ENCODE measurements at regions not wholly inside any gene's neighbourhood (a gene's known extent, or its start where the extent isn't known, plus 50 kb on each side); places are given as distances from the start of the nearest gene placed in this dataset.

GRCh38 chr6:159463119-159463829, 229.8 kb downstream of the SOD2 start:
- TF ChIP-seq SIN3A (IDR thresholded peaks at IDR 0.05; ENCODE audit: borderline replicate concordance, insufficient read depth, low read length) (no peak), REST (IDR thresholded peaks at IDR 0.05; ENCODE audit: insufficient read depth in 1 of 2, low read depth in 2 of 2, low read length in 2 of 2) (no peak), FOXP2 (optimal IDR thresholded peaks at IDR 0.05; ENCODE audit: borderline replicate concordance, extremely low read depth, extremely low read length, insufficient read depth) (no peak), TAF1 (IDR thresholded peaks at IDR 0.05; ENCODE audit: borderline replicate concordance, insufficient read depth, low read length) (no peak), POLR2AphosphoS5 (IDR thresholded peaks at IDR 0.05; ENCODE audit: low read depth, low read length) (no peak)

GRCh38 chr6:159462431-159462830, 230.6 kb downstream of the SOD2 start:
- TF ChIP-seq TAF1 (IDR thresholded peaks at IDR 0.05; ENCODE audit: borderline replicate concordance, insufficient read depth, low read length) (no peak), FOXP2 (optimal IDR thresholded peaks at IDR 0.05; ENCODE audit: borderline replicate concordance, extremely low read depth, extremely low read length, insufficient read depth) (no peak), POLR2AphosphoS5 (IDR thresholded peaks at IDR 0.05; ENCODE audit: low read depth, low read length) (no peak), SIN3A (IDR thresholded peaks at IDR 0.05; ENCODE audit: borderline replicate concordance, insufficient read depth, low read length) (no peak), REST (IDR thresholded peaks at IDR 0.05; ENCODE audit: insufficient read depth in 1 of 2, low read depth in 2 of 2, low read length in 2 of 2) (no peak)

- no peak for TF ChIP-seq FOXP2 (optimal IDR thresholded peaks at IDR 0.05; ENCODE audit: borderline replicate concordance, extremely low read depth, extremely low read length, insufficient read depth)
- no peak for TF ChIP-seq POLR2AphosphoS5 (IDR thresholded peaks at IDR 0.05; ENCODE audit: low read depth, low read length)
- TF ChIP-seq TAF1 (IDR thresholded peaks at IDR 0.05; ENCODE audit: borderline replicate concordance, insufficient read depth, low read length), result no peak
- no peak for TF ChIP-seq REST (IDR thresholded peaks at IDR 0.05; ENCODE audit: insufficient read depth in 1 of 2, low read depth in 2 of 2, low read length in 2 of 2)
- TF ChIP-seq SIN3A (IDR thresholded peaks at IDR 0.05; ENCODE audit: borderline replicate concordance, insufficient read depth, low read length), result no peak
Observed at GRCh38 chr6:159461998-159462397, 231.0 kb downstream of the SOD2 start.

- TF ChIP-seq TAF1 (IDR thresholded peaks at IDR 0.05; ENCODE audit: borderline replicate concordance, insufficient read depth, low read length) (no peak), SIN3A (IDR thresholded peaks at IDR 0.05; ENCODE audit: borderline replicate concordance, insufficient read depth, low read length) (no peak), POLR2AphosphoS5 (IDR thresholded peaks at IDR 0.05; ENCODE audit: low read depth, low read length) (no peak), REST (IDR thresholded peaks at IDR 0.05; ENCODE audit: insufficient read depth in 1 of 2, low read depth in 2 of 2, low read length in 2 of 2) (no peak), FOXP2 (optimal IDR thresholded peaks at IDR 0.05; ENCODE audit: borderline replicate concordance, extremely low read depth, extremely low read length, insufficient read depth) (no peak)
Observed at GRCh38 chr6:159461266-159461665, 231.8 kb downstream of the SOD2 start.
